Breast epithelium (tissue), 4 donors: ENCODE measurements at regions not wholly inside any gene's neighbourhood (a gene's known extent, or its start where the extent isn't known, plus 50 kb on each side); places are given as distances from the start of the nearest gene placed in this dataset.
"Not testable (repeated sequence)": the region's sequence is repeated elsewhere in the genome, so short reads cannot be mapped to it uniquely, and the experiment has no call there.

Experiments
- DNase-seq, 2 donors: peaks; one replicate each; pipeline ENCODE4 v3.0.0-alpha.2; 2019; ENCODE audit warnings: low spot score in 2 of 2
- H3K27ac ChIP-seq, 2 donors: fragments of 200-600 bp; sonication (generic) in 1 of 2; one replicate each; pipeline ENCODE4 v1.5.1; 2016 to 2019; ENCODE audit warnings: mild to moderate bottlenecking in 1 of 2
- H3K27me3 ChIP-seq, 2 donors: fragments of 200-600 bp; sonication (generic) in 1 of 2; one replicate each; pipeline versions ENCODE4 v1.5.1 to v1.6.0; 2017 to 2019; ENCODE audit warnings: control low read depth in 1 of 2, mild to moderate bottlenecking in 1 of 2
- H3K36me3 ChIP-seq: fragments of 200-600 bp; one replicate; pipeline ENCODE4 v1.5.1; 2019
- H3K4me1 ChIP-seq, 2 donors: fragments of 200-600 bp; sonication (generic); one replicate each; pipeline ENCODE4 v1.5.1; 2016 to 2019; ENCODE audit warnings: control low read depth in 1 of 2
- H3K4me3 ChIP-seq, 3 donors: fragments of 200-600 bp; sonication (generic); 1 replicate in 2 of 3; 2 replicates in 1 of 3; pipeline ENCODE4 v1.5.1; 2016 to 2019; ENCODE audit warnings: mild to moderate bottlenecking in 3 of 3, moderate library complexity in 2 of 3
- H3K9me3 ChIP-seq, 2 donors: fragments of 200-600 bp; sonication (generic) in 1 of 2; one replicate each; pipeline ENCODE4 v1.5.1; 2016 to 2019; ENCODE audit warnings: control low read depth in 1 of 2
- intact Hi-C: fragments of 100-400 bp; cut with DNase I; formaldehyde crosslinking; loops from one replicate; pipeline ENCODE4 v1.15.1; 2023; ENCODE audit warnings: low total_unique reads

- H3K36me3 ChIP-seq, DNase-seq, H3K9me3 ChIP-seq, intact Hi-C loops, H3K27me3 ChIP-seq, H3K4me1 ChIP-seq, H3K27ac ChIP-seq: not testable (repeated sequence)
- peak overlapping the region in 2 of 3 donors; percentile 5 to 19 for H3K4me3 ChIP-seq
Observed at GRCh38 chr2:132300592-132301378, 115.8 kb upstream of the GPR39 start.

GRCh38 chr2:132304661-132305380 is 111.8 kb upstream of the GPR39 start:
- DNase-seq: peak; percentile 61 to 64

DNA sequence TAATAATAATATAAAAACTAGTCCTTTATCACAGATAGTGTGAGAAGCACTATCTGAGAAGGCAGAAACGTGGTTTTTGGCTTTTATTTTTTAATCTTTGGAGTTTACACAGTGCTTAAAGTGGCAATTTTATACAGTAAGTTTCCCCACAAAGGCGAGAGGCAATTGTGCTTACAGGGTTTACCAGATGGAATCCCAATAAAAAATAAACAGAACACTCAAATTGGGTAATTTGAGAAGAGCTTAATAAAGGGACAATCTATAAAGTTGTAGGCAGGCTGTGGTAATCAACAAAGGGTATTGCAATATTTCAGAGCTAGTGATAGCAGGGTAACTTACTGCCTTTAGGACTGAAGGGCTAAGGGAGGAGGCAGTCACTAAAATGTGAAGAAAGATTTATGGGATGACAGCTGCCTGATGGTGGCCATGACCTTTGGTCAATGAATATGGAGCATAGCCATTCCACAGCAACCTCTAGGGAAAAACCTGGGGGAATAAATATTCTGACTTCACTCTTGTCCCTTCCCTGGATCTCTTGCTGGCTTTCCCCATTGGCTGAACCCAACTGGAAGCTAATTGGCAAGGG is 108.9 kb upstream of the GPR39 start:
- H3K36me3 ChIP-seq, H3K27me3 ChIP-seq, H3K27ac ChIP-seq, H3K4me1 ChIP-seq, H3K4me3 ChIP-seq, intact Hi-C loops, DNase-seq, H3K9me3 ChIP-seq: not testable (repeated sequence)

More at GRCh38 chr2:132304661-132305380, 111.8 kb upstream of the GPR39 start:
- H3K27me3 ChIP-seq, intact Hi-C loops, H3K9me3 ChIP-seq, H3K36me3 ChIP-seq, H3K27ac ChIP-seq, H3K4me1 ChIP-seq: not testable (repeated sequence)
- H3K4me3 ChIP-seq: peak overlapping the region; percentile 18 to 60 (median 43)

- DNase-seq, H3K4me1 ChIP-seq, H3K27ac ChIP-seq, H3K9me3 ChIP-seq, H3K27me3 ChIP-seq, intact Hi-C loops, H3K36me3 ChIP-seq, H3K4me3 ChIP-seq: not testable (repeated sequence)
Observed at GRCh38 chr2:132309203-132309602, 107.4 kb upstream of the GPR39 start.

GRCh38 chr2:132315546-132315945 is 101.1 kb upstream of the GPR39 start:
- H3K9me3 ChIP-seq, H3K4me1 ChIP-seq, DNase-seq, H3K27ac ChIP-seq, H3K4me3 ChIP-seq, H3K27me3 ChIP-seq, intact Hi-C loops, H3K36me3 ChIP-seq: not testable (repeated sequence)

DNA sequence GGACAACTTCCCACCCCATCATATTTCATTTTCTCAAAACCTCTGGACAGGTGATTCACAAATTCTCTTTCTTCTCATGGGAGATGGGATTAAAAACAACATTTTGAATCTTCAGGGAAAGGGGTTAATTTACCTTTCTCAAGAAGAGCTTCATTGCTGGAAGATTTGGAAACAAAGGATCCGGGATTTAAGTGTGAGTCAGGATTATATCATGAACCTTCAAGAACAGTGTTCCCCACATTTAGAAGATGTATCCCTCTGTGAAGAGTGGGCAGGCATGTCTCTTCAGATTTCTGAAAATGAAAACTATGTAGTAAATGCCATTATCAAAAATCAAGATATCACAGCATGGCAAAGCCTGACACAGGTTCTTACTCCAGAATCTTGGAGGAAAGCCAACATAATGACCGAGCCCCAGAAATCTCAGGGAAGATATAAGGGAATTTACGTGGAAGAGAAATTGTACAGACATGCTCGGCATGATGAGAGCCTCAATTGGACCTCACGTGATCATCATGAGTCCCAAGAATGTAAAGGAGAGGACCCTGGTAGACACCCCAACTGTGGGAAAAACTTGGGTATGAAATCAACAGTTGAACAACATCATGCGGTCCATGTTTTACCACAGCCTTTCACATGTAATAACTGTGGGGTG is 99.5 kb upstream of the GPR39 start:
- H3K4me1 ChIP-seq, H3K9me3 ChIP-seq, H3K4me3 ChIP-seq, DNase-seq, H3K36me3 ChIP-seq, H3K27me3 ChIP-seq, H3K27ac ChIP-seq, intact Hi-C loops: not testable (repeated sequence)

DNA sequence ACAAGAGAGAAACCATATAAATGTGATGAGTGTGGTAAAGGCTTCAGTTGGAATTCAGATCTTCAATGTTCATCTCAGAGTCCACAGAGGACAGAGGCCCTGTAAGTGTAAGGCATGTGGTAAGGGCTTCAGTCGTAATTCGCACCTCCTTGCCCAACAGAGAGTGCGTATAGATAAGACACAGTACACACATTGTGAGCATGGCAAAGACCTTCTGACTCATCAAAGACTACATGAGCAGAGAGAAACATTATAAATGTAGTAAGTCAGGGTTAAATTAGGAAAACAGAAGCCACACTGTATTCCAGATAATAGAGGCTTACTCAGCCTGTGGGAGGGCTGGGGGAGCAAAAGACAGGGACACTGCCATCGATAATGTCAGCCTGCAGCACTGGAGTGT is 98.1 kb upstream of the GPR39 start:
- H3K9me3 ChIP-seq, H3K27ac ChIP-seq, DNase-seq, intact Hi-C loops, H3K36me3 ChIP-seq, H3K4me3 ChIP-seq, H3K4me1 ChIP-seq, H3K27me3 ChIP-seq: not testable (repeated sequence)

- DNase-seq, H3K4me3 ChIP-seq, H3K4me1 ChIP-seq, H3K9me3 ChIP-seq, H3K36me3 ChIP-seq, H3K27ac ChIP-seq, H3K27me3 ChIP-seq, intact Hi-C loops: not testable (repeated sequence)
Observed at GRCh38 chr2:132324005-132324404, 92.6 kb upstream of the GPR39 start.

DNA sequence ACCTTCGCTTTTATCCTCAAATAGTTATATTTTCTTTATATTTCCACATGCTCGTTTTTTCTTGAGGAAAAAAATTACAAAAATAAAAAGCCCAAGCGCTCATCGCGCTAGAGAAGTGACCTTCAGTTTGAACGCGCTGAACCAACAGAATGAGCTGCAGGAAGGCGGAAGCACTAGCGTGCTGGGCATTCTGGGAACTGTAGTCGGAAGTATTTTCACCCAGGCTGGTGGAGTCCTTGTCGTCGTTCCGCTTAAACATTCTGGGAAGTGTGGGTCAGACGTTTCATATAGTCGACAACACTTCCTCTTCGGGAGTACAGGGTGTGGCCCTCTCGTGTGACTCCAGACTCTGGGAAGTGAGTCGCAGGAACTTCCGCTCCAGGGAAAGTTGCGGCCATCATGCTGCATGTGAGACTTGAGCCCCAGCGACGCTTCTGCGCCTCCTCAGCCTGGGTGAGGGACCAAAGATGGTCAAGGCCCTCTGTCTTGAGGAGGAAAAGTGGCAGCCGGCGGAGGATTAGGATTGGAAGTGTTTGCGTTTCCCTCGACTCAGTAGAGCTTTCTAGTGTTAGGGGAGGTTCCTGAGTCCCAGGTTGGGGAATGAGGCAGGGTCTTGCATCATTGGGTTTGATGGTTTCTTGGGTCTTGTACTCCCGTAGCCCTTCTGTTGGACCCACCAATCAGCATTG is 84.1 kb upstream of the GPR39 start:
- H3K27ac ChIP-seq, H3K36me3 ChIP-seq, H3K27me3 ChIP-seq, DNase-seq, H3K4me3 ChIP-seq, H3K4me1 ChIP-seq, H3K9me3 ChIP-seq, intact Hi-C loops: not testable (repeated sequence)

DNA sequence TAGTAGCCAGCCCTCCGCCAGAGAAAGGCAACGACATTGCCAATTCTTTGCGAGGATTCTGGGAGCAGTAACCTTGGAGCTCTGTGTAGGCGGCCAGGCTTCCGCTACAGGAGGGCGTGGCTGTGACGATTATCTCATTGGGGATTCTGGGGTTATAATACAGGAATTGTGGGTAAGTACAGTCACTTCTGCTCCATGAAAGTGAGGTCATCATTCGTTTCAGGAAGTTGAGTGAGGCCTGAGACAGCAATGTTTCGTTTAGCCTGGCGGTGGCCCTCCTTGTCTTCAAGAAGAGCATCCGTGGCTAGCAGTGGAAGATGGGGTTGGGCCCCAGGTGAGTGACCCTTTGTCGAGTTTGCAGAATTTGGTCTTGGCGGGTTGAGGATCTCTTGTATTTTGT is 79.5 kb upstream of the GPR39 start:
- intact Hi-C loops, H3K9me3 ChIP-seq, H3K4me3 ChIP-seq, H3K27ac ChIP-seq, H3K27me3 ChIP-seq, H3K36me3 ChIP-seq, DNase-seq, H3K4me1 ChIP-seq: not testable (repeated sequence)

GRCh38 chr2:132337844-132338243 is 78.8 kb upstream of the GPR39 start:
- intact Hi-C loops, H3K27me3 ChIP-seq, H3K27ac ChIP-seq, H3K36me3 ChIP-seq, DNase-seq, H3K4me3 ChIP-seq, H3K9me3 ChIP-seq, H3K4me1 ChIP-seq: not testable (repeated sequence)
